Muscle of leg (tissue), 3 donors: ENCODE measurements at regions not wholly inside any gene's neighbourhood (a gene's known extent, or its start where the extent isn't known, plus 50 kb on each side); places are given as distances from the start of the nearest gene placed in this dataset.

ENCODE experiments used
- DNase-seq: peaks from one replicate; pipeline ENCODE4 v3.0.0; 2013
- H3K27ac ChIP-seq: one replicate; pipeline ENCODE4 v1.5.1; 2013; ENCODE audit warnings: mild to moderate bottlenecking, low read length, control low read depth
- H3K27me3 ChIP-seq: one replicate; pipeline ENCODE4 v1.6.1; 2013; ENCODE audit warnings: low read length; ENCODE audit not compliant: control insufficient read depth, insufficient read depth
- H3K36me3 ChIP-seq: one replicate; pipeline ENCODE4 v1.6.1; 2013; ENCODE audit warnings: low read length; ENCODE audit not compliant: control insufficient read depth, insufficient read depth
- H3K4me1 ChIP-seq: one replicate; pipeline ENCODE4 v1.6.1; 2013; ENCODE audit warnings: low read length; ENCODE audit not compliant: control insufficient read depth, insufficient read depth
- H3K4me3 ChIP-seq: one replicate; pipeline ENCODE4 v1.5.1; 2013; ENCODE audit warnings: low read length, control low read depth
- H3K9me3 ChIP-seq: replicated peaks from 2 replicates; pipeline ENCODE4 v1.6.1; 2013; ENCODE audit warnings: low read depth, low read length; ENCODE audit not compliant: control insufficient read depth
- whole genome bisulfite sequencing: methylation state at CpG from one replicate; pipeline ENCODE4 v1.1.5; 2013; ENCODE audit warnings: missing lambda C conversion rate; ENCODE audit not compliant: insufficient coverage; 5-methylcytosine and 5-hydroxymethylcytosine counted together

DNA sequence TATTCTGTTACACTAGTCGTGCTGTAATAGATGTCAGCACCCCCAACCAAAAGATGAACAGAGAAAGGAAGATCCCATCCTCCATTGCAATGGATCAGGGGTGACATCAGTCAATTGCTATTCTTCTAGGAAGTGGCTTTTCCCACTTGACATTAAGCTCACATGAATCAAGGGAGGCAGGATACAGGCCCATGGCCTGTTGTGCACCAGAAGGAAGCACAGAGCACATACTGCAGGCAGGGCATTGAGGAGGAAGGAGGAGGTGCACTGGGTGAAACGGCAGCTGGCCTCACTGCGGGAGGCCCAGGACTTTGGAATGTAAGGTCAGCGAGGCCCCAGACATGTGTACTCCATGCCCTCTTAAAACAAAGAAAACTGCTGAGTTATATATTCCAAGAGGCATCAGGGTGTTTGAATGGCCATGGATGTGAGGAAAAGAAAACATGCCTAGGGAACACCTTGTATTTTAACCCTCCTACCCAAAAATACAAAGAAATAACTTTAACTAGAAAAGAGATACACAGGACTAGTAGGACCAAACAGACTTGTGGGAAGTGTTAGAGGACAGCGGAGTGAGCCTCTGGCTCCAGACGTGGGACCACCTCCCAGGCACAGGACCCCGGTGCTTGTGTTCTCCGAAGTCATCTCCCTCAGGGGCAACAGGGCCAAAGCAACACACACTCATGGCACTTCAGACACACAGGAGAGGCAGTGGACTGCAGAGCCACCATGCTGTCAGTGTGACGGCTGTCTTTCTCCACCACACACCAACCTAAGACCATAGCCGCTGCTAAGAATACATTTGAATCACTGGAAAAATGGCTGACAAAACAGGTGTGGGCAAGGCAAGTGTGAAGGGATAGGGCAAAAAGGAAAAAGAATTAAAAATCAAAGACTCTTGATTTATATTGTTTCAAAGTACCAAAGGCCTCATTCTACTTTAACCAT lies 51.4 kb upstream of the RIOK3 start:
- H3K27me3 ChIP-seq = no peaks in the 10 kb centered on the region
- H3K4me1 ChIP-seq = peaks cover 6% of the 10 kb centered on the region
- 65% methylated on average over 4 of the region's 10 CpGs for WGBS
- H3K36me3 ChIP-seq = no peaks in the 10 kb centered on the region
- no peak overlapping the region for H3K4me3 ChIP-seq
- peak; percentile 20 for DNase-seq
- no peak overlapping the region for H3K27ac ChIP-seq
- H3K9me3 ChIP-seq = no peaks in the 10 kb centered on the region
